GM21367 (cell line): ENCODE measurements at regions not wholly inside any gene's neighbourhood (a gene's known extent, or its start where the extent isn't known, plus 50 kb on each side); places are given as distances from the start of the nearest gene placed in this dataset.

Experiments used
- ATAC-seq: cut with Tn5 transposase; IDR thresholded peaks from one replicate; pipeline ENCODE4 v1.9.1; 2021; ENCODE audit not compliant: unreplicated experiment

- no peak for ATAC-seq
Measured at GRCh38 chr1:199719156-199719842, 308.2 kb upstream of the NR5A2 start.

- ATAC-seq: no peak
Measured at GRCh38 chr1:199720496-199720895, 307.0 kb upstream of the NR5A2 start.

- no peak for ATAC-seq
Measured at GRCh38 chr1:199721001-199721400, 306.5 kb upstream of the NR5A2 start.

GRCh38 chr1:199723250-199723956 is 304.1 kb upstream of the NR5A2 start:
- no peak for ATAC-seq

GRCh38 chr1:199724049-199724448 is 303.5 kb upstream of the NR5A2 start:
- ATAC-seq: no peak

GRCh38 chr1:199725002-199725565 is 302.4 kb upstream of the NR5A2 start:
- no peak for ATAC-seq

GRCh38 chr1:199727682-199728081 is 299.8 kb upstream of the NR5A2 start:
- no peak for ATAC-seq

- no peak for ATAC-seq
Measured at GRCh38 chr1:199728345-199728744, 299.2 kb upstream of the NR5A2 start.

GRCh38 chr1:199733125-199733524 is 294.4 kb upstream of the NR5A2 start:
- ATAC-seq: no peak

- no peak for ATAC-seq
Measured at GRCh38 chr1:199734186-199734585, 293.3 kb upstream of the NR5A2 start.

GRCh38 chr1:199735660-199736059 is 291.9 kb upstream of the NR5A2 start:
- ATAC-seq: no peak

- no peak for ATAC-seq
Measured at GRCh38 chr1:199736646-199737045, 290.9 kb upstream of the NR5A2 start.

GRCh38 chr1:199741586-199741985 is 285.9 kb upstream of the NR5A2 start:
- ATAC-seq: no peak

GRCh38 chr1:199742547-199742946 is 285.0 kb upstream of the NR5A2 start:
- no peak for ATAC-seq

GRCh38 chr1:199743227-199743626 is 284.3 kb upstream of the NR5A2 start:
- no peak for ATAC-seq

- no peak for ATAC-seq
Measured at GRCh38 chr1:199746666-199747384, 280.7 kb upstream of the NR5A2 start.

GRCh38 chr1:199747984-199748383 is 279.5 kb upstream of the NR5A2 start:
- no peak for ATAC-seq

- ATAC-seq: no peak
Measured at GRCh38 chr1:199751506-199751905, 276.0 kb upstream of the NR5A2 start.

GRCh38 chr1:199751962-199752687 is 275.4 kb upstream of the NR5A2 start:
- no peak for ATAC-seq

- ATAC-seq: no peak
Measured at GRCh38 chr1:199752688-199753027, 274.9 kb upstream of the NR5A2 start.

GRCh38 chr1:199753513-199753912 is 274.0 kb upstream of the NR5A2 start:
- no peak for ATAC-seq
